ENCODE measurements at regions not wholly inside any gene's neighbourhood (a gene's known extent, or its start where the extent isn't known, plus 50 kb on each side); places are given as distances from the start of the nearest gene placed in this dataset.

DNA sequence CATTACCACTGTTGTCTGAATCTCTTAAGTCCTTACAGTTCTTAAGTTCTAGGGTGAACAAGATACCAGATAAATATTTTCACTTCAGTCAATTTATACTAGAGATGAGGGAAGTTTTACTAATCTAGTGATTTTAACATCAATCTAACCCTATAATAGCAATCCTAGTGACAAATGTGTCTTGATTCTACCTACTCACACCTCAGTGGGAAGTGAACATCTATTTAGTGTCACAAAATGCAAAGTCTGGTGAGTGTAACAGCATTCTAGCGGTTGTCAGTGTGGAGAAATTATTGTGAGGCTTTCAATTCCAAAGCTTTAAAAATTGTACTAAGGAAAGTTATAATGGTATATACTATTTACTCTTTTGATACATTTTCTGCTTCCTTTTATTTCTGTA is 225.8 kb upstream of the CYLC2 start:
- intact Hi-C loops (cut with DNase I): no loop called here
- 92 to 94% methylated on average over 1 of the region's 1 CpG for WGBS, 2 donors
- DNase-seq: no peak
- TF ChIP-seq POLR2A (IDR thresholded peaks at IDR 0.05): no peak
- no peak for TF ChIP-seq CTCF (IDR thresholded peaks at IDR 0.05)
- Histone ChIP-seq H3K27me3 (no peaks in the 10 kb centered on the region), H3K36me3 (no peaks in the 10 kb centered on the region), H3K9me3 (no peaks in the 10 kb centered on the region), H3K27ac (no peak overlapping the region), H3K4me3 (replicated peaks in 1 of 3) (no peak overlapping the region), H3K4me1 (no peaks in the 10 kb centered on the region)

GRCh38 chr9:102768002-102768401 is 227.1 kb upstream of the CYLC2 start:
- H3K4me1 ChIP-seq: no peaks in the 10 kb centered on the region
- H3K27me3 ChIP-seq: no peaks in the 10 kb centered on the region
- TF ChIP-seq POLR2A (IDR thresholded peaks at IDR 0.05) (no peak), CTCF (IDR thresholded peaks at IDR 0.05) (no peak)
- intact Hi-C loops (cut with DNase I): no loop called here
- no peaks in the 10 kb centered on the region for H3K36me3 ChIP-seq
- no peak overlapping the region for H3K27ac ChIP-seq
- no peak overlapping the region for H3K4me3 ChIP-seq (replicated peaks in 1 of 3)
- DNase-seq: no peak
- no peaks in the 10 kb centered on the region for H3K9me3 ChIP-seq
- WGBS, 2 donors: 92 to 94% methylated on average over 3 of the region's 3 CpGs

DNA sequence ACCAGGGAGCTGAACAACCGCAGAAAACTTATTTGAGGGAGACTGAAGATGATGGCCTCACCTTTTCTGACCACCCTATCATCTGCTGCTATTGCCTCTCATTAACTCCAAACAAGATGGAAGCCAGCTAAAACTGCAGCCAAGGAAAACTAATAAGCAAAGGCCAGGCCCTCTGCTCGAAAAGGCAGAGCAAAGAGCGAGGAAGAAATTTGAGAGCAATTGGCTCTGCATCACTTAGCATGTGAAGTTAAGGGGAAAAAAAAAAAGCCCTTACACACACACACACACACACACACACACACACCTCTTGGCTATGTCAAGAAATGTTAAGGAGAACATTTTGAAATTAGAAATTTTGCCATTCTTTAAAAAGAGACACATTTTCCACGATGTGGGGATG is 228.1 kb upstream of the CYLC2 start:
- Histone ChIP-seq H3K4me1 (no peaks in the 10 kb centered on the region), H3K9me3 (no peaks in the 10 kb centered on the region), H3K27me3 (no peaks in the 10 kb centered on the region), H3K4me3 (replicated peaks in 1 of 3) (no peak overlapping the region), H3K27ac (no peak overlapping the region), H3K36me3 (no peaks in the 10 kb centered on the region)
- DNase-seq: no peak
- intact Hi-C loops (cut with DNase I): no loop called here
- WGBS, 2 donors: 25 to 40% methylated on average over 4 of the region's 4 CpGs
- TF ChIP-seq POLR2A (IDR thresholded peaks at IDR 0.05): no peak
- no peak for TF ChIP-seq CTCF (IDR thresholded peaks at IDR 0.05)

DNA sequence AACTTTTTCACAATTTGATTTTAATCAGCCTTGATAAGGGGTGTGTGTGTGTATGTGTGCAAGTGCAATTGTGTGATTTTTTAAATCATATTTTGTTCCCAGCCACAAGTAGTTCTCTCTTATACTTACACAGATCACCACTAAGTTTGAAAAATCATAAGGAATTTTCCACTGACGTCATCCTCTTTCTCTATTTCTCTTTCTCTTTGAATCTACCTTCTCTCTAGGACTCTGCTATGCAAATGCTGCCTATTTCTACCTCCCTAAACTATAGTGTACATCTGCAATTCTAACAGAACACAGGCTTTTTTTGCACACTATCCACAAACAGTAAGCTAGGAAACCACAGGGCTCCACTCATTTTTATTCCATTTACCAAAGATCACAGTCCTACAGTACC is 254.6 kb upstream of the CYLC2 start:
- Histone ChIP-seq H3K4me1 (no peaks in the 10 kb centered on the region), H3K4me3 (replicated peaks in 1 of 3) (no peak overlapping the region), H3K9me3 (no peaks in the 10 kb centered on the region), H3K27ac (no peak overlapping the region), H3K36me3 (no peaks in the 10 kb centered on the region), H3K27me3 (no peaks in the 10 kb centered on the region)
- WGBS, 2 donors: 78 to 88% methylated on average over 1 of the region's 1 CpG
- no peak for TF ChIP-seq CTCF (IDR thresholded peaks at IDR 0.05)
- TF ChIP-seq POLR2A (IDR thresholded peaks at IDR 0.05): no peak
- intact Hi-C loops (cut with DNase I): no loop called here
- DNase-seq: no peak

- Histone ChIP-seq H3K27me3 (no peaks in the 10 kb centered on the region), H3K4me3 (replicated peaks in 1 of 3) (no peak overlapping the region), H3K27ac (no peak overlapping the region), H3K4me1 (no peaks in the 10 kb centered on the region), H3K36me3 (no peaks in the 10 kb centered on the region), H3K9me3 (no peaks in the 10 kb centered on the region)
- intact Hi-C loops (cut with DNase I): no loop called here
- TF ChIP-seq CTCF (IDR thresholded peaks at IDR 0.05): no peak
- no peak for TF ChIP-seq POLR2A (IDR thresholded peaks at IDR 0.05)
- no peak for DNase-seq
- WGBS, 2 donors: 84 to 94% methylated on average over 6 of the region's 6 CpGs
Measured at GRCh38 chr9:102728946-102729345, 266.2 kb upstream of the CYLC2 start.

All from thyroid gland (tissue), 4 donors.